HG03571 (cell line): ENCODE measurements at regions not wholly inside any gene's neighbourhood (a gene's known extent, or its start where the extent isn't known, plus 50 kb on each side); places are given as distances from the start of the nearest gene placed in this dataset.

ENCODE experiments used
- ATAC-seq: cut with Tn5 transposase; IDR thresholded peaks from one replicate; pipeline ENCODE4 v1.9.1; 2021; ENCODE audit not compliant: unreplicated experiment

DNA sequence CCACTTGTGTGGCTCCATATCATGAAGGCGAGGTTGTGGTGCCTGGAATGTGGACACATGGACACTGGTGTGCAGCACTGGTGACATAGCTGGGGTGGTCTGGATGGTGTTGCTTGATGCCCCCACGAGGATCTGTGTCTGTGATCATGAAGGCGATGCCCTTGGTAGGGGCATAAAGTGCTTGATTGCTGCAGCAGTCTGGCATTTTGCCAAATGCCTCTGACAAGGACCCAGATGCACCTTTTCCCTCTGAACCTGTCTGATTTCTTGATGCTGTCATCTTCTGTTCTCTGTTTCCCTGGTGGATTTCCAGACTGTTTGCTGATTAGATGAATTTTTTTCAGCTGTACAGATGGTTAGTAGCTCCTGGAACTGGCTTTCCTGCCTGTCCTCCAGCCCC lies 752.0 kb upstream of the HS6ST1 start:
- ATAC-seq, result no peak

DNA sequence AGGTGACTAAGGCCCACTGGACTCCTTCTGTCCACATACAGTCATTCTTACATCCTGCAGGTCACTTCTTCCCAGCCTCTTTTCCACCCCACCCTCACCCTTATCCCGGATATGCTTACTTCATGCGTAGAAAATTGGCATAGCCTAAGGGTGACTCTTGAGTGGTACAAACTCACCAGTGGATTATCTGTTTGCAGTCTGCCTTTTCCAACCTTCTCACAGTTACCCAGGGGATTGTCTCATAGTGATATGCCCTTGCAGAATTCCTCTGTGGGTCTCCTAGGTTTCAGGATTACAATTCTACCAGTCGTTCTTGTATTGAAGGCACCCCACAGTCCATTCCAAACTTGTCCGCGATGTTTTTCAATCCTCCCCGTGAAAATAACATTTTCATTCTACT lies 752.9 kb upstream of the HS6ST1 start:
- no peak for ATAC-seq

DNA sequence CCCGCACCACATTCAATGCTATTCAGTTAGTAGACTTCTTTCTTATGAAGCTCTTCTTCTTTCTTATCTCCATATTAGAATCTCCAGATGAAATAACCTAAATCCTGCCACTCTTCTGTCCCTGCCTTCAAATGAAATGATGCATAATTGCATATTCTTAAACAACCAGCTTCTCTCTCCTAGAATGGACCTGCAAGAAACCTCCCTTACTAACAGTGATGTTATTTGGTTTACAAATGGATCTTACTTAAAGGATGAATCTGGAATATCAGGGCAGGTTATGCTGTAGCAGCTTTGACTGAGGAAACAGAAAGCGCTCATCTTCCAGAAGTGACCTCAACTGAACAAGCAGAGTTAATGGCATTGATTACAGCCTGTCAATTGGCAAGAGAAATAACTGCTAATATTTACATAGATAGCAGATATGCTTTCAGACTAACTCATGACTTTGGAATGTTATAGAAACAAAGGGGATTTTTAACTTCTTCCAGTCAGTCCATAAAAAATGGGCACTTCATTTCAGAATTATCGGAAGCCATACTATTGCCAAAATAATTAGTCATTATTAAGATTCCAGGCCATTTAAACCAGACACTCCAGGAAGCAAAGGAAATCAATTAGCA lies 755.7 kb upstream of the HS6ST1 start:
- ATAC-seq, result no peak

GRCh38 chr2:129078548-129078947 lies 759.9 kb upstream of the HS6ST1 start:
- ATAC-seq, result no peak

DNA sequence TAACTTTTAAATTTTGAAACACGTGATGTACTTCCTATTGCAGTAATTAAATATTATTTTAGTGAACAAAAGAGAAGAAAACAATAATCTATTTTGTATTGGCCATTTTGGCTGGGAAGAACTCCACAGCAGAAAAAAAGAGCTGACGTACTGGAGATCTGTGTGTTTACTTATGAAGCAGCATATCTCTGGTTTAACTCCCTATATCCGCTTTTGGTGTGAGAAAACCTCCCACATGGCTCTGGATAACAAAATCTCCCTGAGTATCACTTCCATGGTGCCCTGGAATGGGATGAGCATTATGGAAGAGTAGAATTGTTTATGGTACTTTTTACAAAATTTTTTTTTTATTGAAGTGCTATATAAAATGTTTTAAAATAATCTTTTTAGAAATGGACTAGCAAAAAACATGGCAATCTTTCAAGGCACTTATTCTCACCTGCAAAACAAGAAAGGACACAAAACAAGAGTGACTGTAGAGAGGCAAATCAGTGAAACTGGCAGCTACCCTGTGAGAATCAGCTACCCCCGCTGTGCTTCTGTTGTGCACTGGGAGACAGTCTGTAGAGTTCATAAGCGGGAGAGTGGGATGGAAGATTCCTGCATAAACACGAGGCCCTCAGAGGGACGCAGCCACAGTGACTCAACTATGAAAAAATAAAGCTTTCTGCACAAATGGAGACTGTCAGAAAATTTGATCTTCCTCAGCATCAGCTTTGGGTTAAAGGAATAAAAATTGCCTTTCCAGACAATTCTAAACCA lies 762.2 kb upstream of the HS6ST1 start:
- no peak for ATAC-seq

GRCh38 chr2:129085386-129085785 lies 766.7 kb upstream of the HS6ST1 start:
- no peak for ATAC-seq

GRCh38 chr2:129087133-129087813 lies 768.6 kb upstream of the HS6ST1 start:
- no peak for ATAC-seq

DNA sequence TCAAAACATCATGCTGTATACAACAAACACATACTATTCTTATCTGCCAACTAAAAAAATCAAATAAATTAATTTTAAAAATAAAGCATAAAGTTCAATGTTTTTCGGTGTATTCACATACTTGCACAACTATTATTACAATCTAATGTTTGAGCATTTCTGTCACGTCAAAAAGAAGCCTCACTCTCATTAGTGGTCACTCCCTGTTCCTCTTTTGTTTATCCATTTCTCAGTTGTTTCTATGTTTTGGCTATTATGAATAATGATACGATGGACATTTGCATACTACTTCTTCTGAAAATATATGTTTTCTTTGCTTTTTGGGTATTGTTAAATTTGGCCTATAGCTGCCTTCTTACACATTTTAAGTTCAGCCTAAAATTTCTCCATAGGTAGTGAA lies 773.0 kb upstream of the HS6ST1 start:
- no peak for ATAC-seq

DNA sequence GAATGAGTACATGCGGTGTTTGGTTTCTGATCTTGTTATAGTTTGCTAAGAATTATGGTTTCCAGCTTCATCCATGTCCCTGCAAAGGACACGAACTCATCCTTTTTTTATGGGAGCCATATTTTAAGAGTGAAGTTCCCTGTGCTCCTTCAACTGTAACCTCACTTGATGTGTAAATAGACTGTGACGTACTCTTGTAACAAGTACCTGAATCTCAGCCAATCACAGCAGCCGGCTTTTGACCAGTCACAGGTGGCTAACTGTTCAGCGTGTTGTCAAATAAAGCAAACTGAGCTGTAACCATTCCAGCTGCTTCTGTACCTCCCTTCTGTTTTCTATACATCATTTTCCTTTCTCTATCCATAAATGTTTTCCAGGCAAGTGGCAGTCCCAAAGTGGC lies 774.3 kb upstream of the HS6ST1 start:
- no peak for ATAC-seq

DNA sequence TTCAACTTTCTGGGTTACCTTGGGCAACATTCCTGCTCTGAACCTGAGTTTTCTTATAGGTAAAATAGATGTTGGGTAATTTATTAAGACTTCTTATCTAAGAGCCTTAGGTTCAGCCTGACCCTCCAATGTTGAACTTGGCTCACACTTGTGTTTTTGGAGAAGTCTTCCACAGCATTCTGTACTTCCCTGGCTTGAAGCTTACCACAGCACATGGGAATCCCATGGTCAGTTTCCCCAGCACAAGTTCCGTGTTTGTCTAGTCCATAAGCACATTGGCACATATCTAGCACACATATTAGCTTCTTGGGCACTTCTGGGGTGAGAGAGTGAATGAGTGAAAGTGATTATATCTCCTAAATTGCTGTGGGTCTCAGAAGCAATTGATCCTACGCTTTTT lies 782.5 kb upstream of the HS6ST1 start:
- no peak for ATAC-seq

- no peak for ATAC-seq
These were observed 785.5 kb upstream of the HS6ST1 start for GRCh38 chr2:129103936-129104878.

DNA sequence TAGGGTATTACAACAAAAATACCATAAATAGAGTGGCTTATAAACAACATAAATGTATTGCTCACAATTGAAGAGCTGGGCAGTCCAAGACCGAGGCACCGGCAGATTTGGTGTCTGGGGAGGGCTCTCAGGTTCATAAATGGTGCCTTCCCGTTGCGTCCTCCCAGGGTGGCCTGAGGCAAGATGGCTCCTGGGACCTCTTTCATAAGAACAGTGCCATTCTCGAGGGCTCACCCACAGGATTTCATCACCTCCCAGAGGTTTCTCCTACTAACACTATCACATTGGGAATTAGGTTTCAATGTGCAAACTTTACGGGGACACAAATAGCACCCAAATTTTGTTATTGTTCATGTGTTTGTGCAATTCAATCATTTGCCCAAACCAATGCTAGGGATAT lies 793.5 kb upstream of the HS6ST1 start:
- ATAC-seq, result no peak

- no peak for ATAC-seq
These were observed 795.1 kb upstream of the HS6ST1 start for GRCh38 chr2:129113776-129114175.

DNA sequence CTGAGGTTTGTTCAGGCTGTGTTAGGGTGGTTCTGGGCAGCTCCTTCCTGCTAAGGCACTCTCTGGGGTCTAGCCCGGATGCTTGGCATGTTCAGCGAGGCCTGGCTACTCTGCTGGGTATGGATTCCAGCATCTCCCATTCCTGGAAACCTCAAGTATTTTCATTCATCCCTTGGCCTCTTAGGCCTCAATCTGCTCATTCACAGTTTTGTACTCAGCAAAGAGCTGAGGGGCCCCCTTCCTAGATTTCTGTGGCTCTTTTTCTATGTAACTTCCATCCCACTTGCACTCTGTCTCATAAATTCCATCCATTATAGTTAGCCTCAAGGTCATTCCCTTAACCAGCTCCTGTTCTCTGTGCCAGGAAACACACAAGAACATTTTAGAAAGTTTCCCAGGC lies 798.8 kb upstream of the HS6ST1 start:
- ATAC-seq, result no peak

DNA sequence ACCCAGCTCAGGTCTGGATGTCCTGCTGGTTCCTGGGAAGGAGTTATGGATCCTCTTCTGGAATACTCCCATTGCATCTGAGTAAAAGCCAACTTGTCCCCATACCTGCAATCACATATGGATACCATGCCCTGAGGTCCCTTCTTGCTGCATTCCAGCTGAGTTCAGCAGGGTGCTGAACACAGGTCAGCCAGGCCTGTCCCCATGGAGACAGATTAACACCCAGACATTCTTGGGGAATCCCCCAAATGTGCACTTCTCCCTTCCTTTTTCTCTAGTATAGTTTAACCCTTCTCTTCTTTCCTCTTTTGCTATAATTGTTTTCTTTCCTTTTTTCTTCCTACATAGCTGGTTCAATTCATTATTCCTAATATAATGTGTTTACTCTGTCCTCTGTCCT lies 799.6 kb upstream of the HS6ST1 start:
- no peak for ATAC-seq

DNA sequence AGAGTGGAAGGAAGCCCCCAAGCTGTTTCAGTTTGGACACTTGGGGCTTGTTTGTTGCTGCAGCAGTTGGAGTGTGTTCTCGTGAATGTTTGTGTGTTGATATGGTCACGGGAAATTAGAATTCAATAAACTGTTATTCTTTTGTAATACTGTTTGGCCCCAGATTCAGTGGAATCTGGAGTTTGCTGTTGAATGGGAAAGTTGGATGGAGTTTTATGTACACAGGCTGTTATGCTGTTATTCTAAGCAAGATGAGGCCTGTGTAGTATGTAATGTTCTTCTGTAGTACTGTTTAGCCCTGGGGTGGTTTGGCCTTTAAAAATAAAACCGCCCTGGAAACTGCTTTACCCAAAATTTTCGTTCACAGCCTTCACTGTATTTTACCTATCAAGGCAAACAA lies 810.4 kb upstream of the HS6ST1 start:
- no peak for ATAC-seq

DNA sequence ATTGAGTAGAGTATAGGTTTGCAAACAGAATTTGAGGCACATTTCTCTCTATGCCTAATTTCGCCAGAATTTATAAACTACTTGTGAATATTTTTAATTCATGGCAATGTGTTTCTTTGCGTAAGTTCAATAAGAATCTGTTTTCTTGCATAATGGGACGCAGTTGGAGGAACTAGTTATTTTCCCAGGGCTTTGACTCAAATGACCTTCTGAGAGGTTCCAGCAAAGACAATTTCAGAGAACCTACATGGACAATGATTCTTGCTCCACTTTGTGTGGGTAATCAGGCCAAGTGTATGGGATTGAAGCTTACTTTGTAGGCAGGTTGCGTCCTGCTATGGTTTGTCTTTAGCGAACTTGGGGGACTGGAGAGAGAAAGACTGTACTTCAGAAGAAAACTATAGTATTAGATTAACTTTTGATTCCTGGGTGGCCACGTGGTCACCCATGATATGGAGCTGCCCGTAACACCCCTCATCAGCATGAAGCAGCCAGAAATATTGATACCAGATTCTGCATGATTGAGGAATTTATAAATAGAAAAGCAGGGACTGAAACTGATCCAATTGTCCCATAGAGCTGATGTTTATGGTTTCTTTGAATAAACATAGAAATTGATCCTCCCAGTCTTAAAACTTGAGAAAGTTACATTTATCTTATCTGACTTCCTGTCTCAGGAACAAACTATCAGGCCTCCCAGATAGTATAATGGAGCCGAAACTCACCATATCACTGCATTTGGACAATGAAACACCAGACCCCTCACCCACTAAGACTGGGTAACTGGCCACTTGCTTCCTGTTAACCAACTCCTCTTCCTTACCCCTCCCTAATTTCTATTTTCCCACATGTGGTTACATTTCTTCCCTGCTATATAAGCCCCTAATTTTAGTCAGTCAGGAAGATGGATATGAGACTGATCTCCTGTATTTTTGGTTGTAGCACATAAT lies 815.3 kb upstream of the HS6ST1 start:
- no peak for ATAC-seq

DNA sequence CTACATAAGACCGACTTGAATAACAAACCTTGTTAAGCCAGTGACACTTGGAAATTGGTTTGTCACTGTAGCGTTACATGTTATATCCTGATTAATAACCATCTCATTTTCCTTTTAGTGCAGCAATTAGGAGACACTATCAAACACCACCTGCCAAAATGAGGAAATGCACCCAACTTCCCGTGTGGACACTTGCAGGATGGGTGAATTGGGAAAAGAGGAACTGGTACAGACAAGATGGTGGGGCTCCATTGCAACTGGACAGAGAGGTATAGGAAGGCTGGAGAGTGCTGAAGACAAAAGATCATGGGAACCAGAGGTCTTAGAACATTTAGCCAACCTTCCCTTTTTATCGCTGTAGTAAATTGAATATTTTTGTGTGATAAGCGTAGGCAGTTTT lies 816.3 kb upstream of the HS6ST1 start:
- ATAC-seq, result no peak

DNA sequence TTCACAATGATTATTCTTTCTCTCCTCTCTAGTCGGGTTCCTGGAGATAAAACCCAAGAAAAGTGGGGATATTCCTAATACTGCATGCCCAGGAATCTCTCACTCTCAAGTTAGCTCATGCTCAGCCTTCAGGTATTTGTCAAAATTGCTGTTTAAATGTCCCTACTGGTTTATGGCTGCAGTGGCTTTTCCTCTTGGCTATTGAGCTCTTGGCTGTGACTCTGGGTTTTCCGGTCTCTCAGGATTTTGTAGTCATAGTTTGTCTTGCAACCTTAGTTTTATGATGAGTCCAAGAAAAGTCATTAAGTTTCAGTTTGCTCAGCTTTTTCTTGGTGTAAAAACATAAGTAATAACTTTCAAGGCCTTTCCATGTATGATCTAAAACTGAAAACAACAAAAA lies 820.7 kb upstream of the HS6ST1 start:
- no peak for ATAC-seq

- no peak for ATAC-seq
These were observed 823.8 kb upstream of the HS6ST1 start for GRCh38 chr2:129142465-129142864.
